Astrocyte (in vitro differentiated cells and primary cell): ENCODE measurements at regions not wholly inside any gene's neighbourhood (a gene's known extent, or its start where the extent isn't known, plus 50 kb on each side); places are given as distances from the start of the nearest gene placed in this dataset.

Experiments used
- CTCF ChIP-seq: IDR thresholded peaks from 2 replicates; pipeline ENCODE4 v1.5.1; 2011; ENCODE audit warnings: low read depth, mild to moderate bottlenecking, inconsistent platforms, low read length, moderate library complexity; ENCODE audit not compliant: insufficient read depth
- EZH2 ChIP-seq: IDR thresholded peaks from 2 replicates; pipeline ENCODE4 v1.6.1; 2012; ENCODE audit warnings: mild to moderate bottlenecking, low read length, inconsistent platforms; ENCODE audit not compliant: insufficient read depth

GRCh38 chr6:104166055-104166668, 693.6 kb downstream of the HACE1 start:
- TF ChIP-seq CTCF (no peak), EZH2 (no peak)
